ENCODE measurements at regions not wholly inside any gene's neighbourhood (a gene's known extent, or its start where the extent isn't known, plus 50 kb on each side); places are given as distances from the start of the nearest gene placed in this dataset.

- no peak for TF ChIP-seq CTCF (IDR thresholded peaks at IDR 0.05)
- DNase-seq (ENCODE audit: low spot score) (no peak), ATAC-seq (ENCODE audit: low FRiP score) (no peak)
Observed at GRCh38 chr6:122151066-122151465, 248.4 kb upstream of the HSF2 start.

GRCh38 chr6:122151763-122152162 is 247.7 kb upstream of the HSF2 start:
- TF ChIP-seq CTCF (IDR thresholded peaks at IDR 0.05), result no peak
- ATAC-seq (ENCODE audit: low FRiP score) (no peak), DNase-seq (ENCODE audit: low spot score) (no peak)

GRCh38 chr6:122153557-122153956 is 245.9 kb upstream of the HSF2 start:
- ATAC-seq (ENCODE audit: low FRiP score) (no peak), DNase-seq (ENCODE audit: low spot score) (no peak)
- TF ChIP-seq CTCF (IDR thresholded peaks at IDR 0.05), result no peak

- no peak for DNase-seq (ENCODE audit: low spot score)
- no peak for ATAC-seq (ENCODE audit: low FRiP score)
Observed at GRCh38 chr6:122154155-122154554, 245.3 kb upstream of the HSF2 start.

GRCh38 chr6:122154912-122155575 is 244.4 kb upstream of the HSF2 start:
- no peak for TF ChIP-seq CTCF (IDR thresholded peaks at IDR 0.05)
- DNase-seq (ENCODE audit: low spot score), result no peak
- peak; percentile 44 for ATAC-seq (ENCODE audit: low FRiP score)

More at GRCh38 chr6:122154155-122154554, 245.3 kb upstream of the HSF2 start:
- no peak for TF ChIP-seq CTCF (IDR thresholded peaks at IDR 0.05)

- DNase-seq (ENCODE audit: low spot score) (no peak), ATAC-seq (ENCODE audit: low FRiP score) (no peak)
- no peak for TF ChIP-seq CTCF (IDR thresholded peaks at IDR 0.05)
Observed at GRCh38 chr6:122161136-122161535, 238.3 kb upstream of the HSF2 start.

GRCh38 chr6:122165014-122165413 is 234.4 kb upstream of the HSF2 start:
- no peak for ATAC-seq (ENCODE audit: low FRiP score)
- no peak for TF ChIP-seq CTCF (IDR thresholded peaks at IDR 0.05)

More at GRCh38 chr6:122165014-122165413, 234.4 kb upstream of the HSF2 start:
- no peak for DNase-seq (ENCODE audit: low spot score)

Data from omental fat pad (tissue), 3 donors.